ENCODE measurements at regions not wholly inside any gene's neighbourhood (a gene's known extent, or its start where the extent isn't known, plus 50 kb on each side); places are given as distances from the start of the nearest gene placed in this dataset.

- no peak overlapping the region for H3K4me3 Mint-ChIP-seq
- Histone ChIP-seq H2BK15ac (ENCODE audit: low read depth, low read length) (no peak overlapping the region), H3K23ac (ENCODE audit: insufficient read length, low read depth, low read length) (no peak overlapping the region), H4K91ac (ENCODE audit: insufficient read length, low read depth, low read length) (no peak overlapping the region), H4K5ac (ENCODE audit: insufficient read length, low read depth, low read length) (no peak overlapping the region), H3K9me3 (ENCODE audit: control insufficient read depth, low read depth, low read length) (no peaks in the 10 kb centered on the region), H3K4ac (ENCODE audit: low read depth, low read length) (no peak overlapping the region), H4K20me1 (ENCODE audit: control insufficient read depth, insufficient read depth, insufficient read length) (no peaks in the 10 kb centered on the region), H3K56ac (ENCODE audit: insufficient read length, low read depth, low read length) (no peak overlapping the region), H3K27ac (ENCODE audit: insufficient read length, low read depth, low read length) (no peak overlapping the region), H3K23me2 (ENCODE audit: insufficient read length, low read depth, low read length, poor library complexity, severe bottlenecking) (no peaks in the 10 kb centered on the region), H2BK12ac (ENCODE audit: insufficient read length, low read depth, low read length) (no peak overlapping the region), H3K79me1 (ENCODE audit: insufficient read depth, low read depth, low read length, poor library complexity, severe bottlenecking) (no peaks in the 10 kb centered on the region), H3K4me1 (ENCODE audit: insufficient read depth, low read length) (no peaks in the 10 kb centered on the region), H3T11ph (ENCODE audit: low read length) (no peak overlapping the region), H2BK5ac (ENCODE audit: insufficient read length, low read length) (no peak overlapping the region), H3K9ac (ENCODE audit: extremely low read depth, insufficient read length, low read length) (no peak overlapping the region), H2AFZ (ENCODE audit: low read length) (no peak overlapping the region), H2AK5ac (ENCODE audit: insufficient read length, low read length) (no peak overlapping the region), H3K18ac (ENCODE audit: insufficient read length, low read depth, low read length) (no peak overlapping the region), H3K4me2 (ENCODE audit: insufficient read depth, insufficient read length, low read length) (no peak overlapping the region), H4K8ac (replicated peaks; ENCODE audit: insufficient read length, low read depth, low read length) (no peak overlapping the region), H2BK120ac (ENCODE audit: low read depth, low read length, poor library complexity, severe bottlenecking) (no peak overlapping the region), H3K27me3 (ENCODE audit: insufficient read depth, low read length) (no peaks in the 10 kb centered on the region), H3K79me2 (ENCODE audit: insufficient read depth, low read length) (no peaks in the 10 kb centered on the region), H3K14ac (ENCODE audit: insufficient read depth, low read length) (no peak overlapping the region), H2BK20ac (ENCODE audit: low read depth, low read length, poor library complexity, severe bottlenecking) (no peak overlapping the region)
- H3K36me3 Mint-ChIP-seq (ENCODE audit: insufficient read depth in 1 of 3, low read depth in 3 of 3): no peaks in the 10 kb centered on the region
- TF ChIP-seq, protein P1, sequence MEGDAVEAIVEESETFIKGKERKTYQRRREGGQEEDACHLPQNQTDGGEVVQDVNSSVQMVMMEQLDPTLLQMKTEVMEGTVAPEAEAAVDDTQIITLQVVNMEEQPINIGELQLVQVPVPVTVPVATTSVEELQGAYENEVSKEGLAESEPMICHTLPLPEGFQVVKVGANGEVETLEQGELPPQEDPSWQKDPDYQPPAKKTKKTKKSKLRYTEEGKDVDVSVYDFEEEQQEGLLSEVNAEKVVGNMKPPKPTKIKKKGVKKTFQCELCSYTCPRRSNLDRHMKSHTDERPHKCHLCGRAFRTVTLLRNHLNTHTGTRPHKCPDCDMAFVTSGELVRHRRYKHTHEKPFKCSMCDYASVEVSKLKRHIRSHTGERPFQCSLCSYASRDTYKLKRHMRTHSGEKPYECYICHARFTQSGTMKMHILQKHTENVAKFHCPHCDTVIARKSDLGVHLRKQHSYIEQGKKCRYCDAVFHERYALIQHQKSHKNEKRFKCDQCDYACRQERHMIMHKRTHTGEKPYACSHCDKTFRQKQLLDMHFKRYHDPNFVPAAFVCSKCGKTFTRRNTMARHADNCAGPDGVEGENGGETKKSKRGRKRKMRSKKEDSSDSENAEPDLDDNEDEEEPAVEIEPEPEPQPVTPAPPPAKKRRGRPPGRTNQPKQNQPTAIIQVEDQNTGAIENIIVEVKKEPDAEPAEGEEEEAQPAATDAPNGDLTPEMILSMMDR (conservative IDR thresholded peaks at IDR 0.05): no peak
- H3K27ac Mint-ChIP-seq: no peak overlapping the region
- no CpG with 5 or more reads among the region's 3 CpGs for WGBS (ENCODE audit: extremely low coverage, insufficient read length, low lambda C conversion rate)
- H3K27me3 Mint-ChIP-seq (ENCODE audit: low read depth): no peaks in the 10 kb centered on the region; the same call in 1 of the 2 replicates
- no peaks in the 10 kb centered on the region for H3K9me3 Mint-ChIP-seq
- H3K4me1 Mint-ChIP-seq: no peaks in the 10 kb centered on the region
- no peak for DNase-seq
Observed at GRCh38 chr3:5056111-5056391, 66.0 kb upstream of the ARL8B start.
